H4 (cell line): ENCODE measurements at regions not wholly inside any gene's neighbourhood (a gene's known extent, or its start where the extent isn't known, plus 50 kb on each side); places are given as distances from the start of the nearest gene placed in this dataset.

ENCODE experiments used
- DNase-seq: peaks from one replicate; pipeline ENCODE4 v3.0.0-alpha.2; 2015; ENCODE audit warnings: low spot score

DNA sequence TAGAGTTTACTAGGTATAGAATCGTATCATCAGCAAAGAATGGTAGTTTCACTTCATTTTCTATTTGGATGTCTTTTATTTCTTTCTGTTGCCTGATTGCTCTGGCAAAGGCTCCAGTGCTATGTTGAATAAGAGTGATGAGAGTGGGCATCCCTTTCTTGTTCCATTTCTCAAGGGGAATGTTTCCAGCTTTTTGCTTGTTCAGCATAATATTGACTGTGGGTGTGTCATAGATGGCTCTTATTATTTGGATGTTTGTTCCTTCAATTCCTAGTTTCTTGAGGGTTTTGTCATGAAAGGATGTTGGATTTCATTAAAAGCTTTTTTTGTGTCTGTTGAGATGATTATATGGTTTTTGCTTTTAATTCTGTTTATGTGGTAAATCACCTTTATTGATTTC lies 1114.5 kb downstream of the RAPGEF2 start:
- no peak for DNase-seq

GRCh38 chr4:160224049-160224448 lies 1121.2 kb downstream of the RAPGEF2 start:
- no peak for DNase-seq

GRCh38 chr4:160233141-160233540 lies 1130.3 kb downstream of the RAPGEF2 start:
- no peak for DNase-seq

- DNase-seq = no peak
These were observed 1132.4 kb downstream of the RAPGEF2 start for GRCh38 chr4:160235285-160235684.

DNA sequence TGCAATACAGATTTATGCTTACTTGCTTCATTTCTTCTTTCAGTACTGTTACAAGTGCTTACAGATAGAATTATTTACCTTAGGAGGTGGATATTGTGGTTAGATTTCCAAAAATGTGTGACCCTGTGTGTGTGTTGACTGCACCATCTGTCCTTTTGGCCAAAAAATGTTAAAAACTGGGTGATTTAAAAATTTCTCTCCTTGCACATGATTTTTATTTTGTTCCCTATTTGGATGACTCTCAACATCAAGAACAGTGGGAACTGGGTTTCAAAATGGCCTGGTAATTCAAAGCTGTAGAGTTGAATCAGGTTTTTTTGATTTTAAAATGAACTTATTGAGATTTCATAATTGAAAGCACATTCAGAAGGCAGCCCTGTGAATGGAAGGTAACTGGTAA lies 1132.9 kb downstream of the RAPGEF2 start:
- DNase-seq = no peak

DNA sequence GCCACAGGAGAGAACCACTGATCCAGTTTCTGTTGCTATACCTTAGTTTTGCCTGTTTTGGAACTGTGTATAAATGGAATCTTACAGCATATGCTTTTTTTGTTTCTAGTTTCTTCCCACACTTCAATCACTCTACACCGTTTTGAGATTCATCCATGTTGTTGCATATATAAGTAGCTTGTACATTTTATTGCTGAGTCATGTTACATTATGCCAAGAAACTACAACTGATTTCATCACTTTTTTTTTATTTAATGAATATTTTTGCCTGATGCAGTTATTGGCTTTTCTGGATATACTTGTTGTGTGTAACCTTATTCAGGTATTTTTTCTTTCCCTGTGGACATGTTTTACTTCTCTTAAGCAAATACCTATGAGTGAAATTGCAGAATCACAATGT lies 1135.9 kb downstream of the RAPGEF2 start:
- peak; percentile 41 for DNase-seq

- no peak for DNase-seq
These were observed 1144.3 kb downstream of the RAPGEF2 start for GRCh38 chr4:160247091-160247656.

- DNase-seq = no peak
These were observed 1148.8 kb downstream of the RAPGEF2 start for GRCh38 chr4:160251522-160252170.

GRCh38 chr4:160257318-160257717 lies 1154.4 kb downstream of the RAPGEF2 start:
- DNase-seq = no peak

DNA sequence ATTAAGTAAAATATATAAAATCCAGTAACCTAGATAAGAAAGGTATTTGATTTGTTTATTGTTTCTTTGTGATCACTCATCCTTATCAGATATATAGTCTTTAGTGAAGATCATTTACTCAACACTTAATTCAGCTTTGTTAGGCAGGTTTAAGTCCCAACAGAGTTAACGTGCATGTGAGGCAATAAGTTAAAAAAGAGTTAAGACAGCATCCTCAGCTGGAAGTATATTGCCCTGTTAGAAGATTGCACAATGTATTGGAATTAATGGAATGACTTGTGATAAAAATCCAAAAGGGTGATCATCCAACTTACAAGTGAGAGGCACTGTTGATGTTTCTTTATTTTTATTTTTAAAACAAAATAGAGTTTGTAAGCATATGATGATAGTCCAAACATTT lies 1162.1 kb downstream of the RAPGEF2 start:
- no peak for DNase-seq

- DNase-seq = no peak
These were observed 1163.0 kb downstream of the RAPGEF2 start for GRCh38 chr4:160265836-160266235.

DNA sequence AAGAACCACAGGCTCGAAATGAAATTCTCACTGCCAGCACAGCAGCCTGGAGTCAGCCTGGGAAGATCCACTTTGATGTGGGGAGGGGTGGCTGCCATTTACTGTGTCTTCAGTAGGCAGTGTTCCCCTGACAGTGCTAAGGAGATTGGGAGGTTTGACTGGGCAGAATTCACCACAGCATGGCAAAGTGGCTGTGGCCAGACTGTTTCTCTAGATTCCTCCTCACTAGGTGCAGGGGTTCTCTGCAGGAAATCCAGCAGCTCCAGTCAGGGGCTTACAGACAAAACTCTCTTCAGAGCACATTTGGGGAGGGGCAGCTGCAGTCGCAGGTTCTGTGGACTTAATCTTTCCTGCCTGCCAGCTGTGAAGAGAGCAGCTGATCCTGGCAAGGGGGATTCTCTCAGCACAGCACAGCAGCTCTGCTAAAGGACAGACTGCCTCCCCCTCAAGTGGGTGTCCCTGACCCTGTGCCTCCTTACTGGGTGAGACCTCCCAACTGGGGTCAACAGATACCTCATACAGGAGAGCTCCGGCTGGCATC lies 1174.0 kb downstream of the RAPGEF2 start:
- no peak for DNase-seq

- DNase-seq = no peak
These were observed 1180.2 kb downstream of the RAPGEF2 start for GRCh38 chr4:160283081-160283480.

DNA sequence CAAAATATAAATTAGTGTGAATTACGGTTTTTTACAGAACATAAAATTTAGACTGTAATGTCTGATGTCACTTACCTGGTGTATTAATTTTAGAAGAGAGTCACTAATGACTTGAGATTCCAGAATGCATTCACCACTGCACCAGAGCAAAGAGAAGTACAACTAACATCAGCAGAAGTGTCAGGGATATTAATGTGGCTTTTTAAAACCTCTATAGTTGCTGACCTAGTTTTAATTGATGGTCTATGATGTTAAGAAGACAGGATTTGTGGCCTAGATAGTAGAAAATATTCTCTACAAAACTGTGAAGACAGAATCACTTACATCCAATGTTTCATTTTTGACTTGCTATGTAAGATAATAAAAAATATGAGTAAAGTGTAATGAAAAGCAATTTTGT lies 1181.6 kb downstream of the RAPGEF2 start:
- DNase-seq = no peak

DNA sequence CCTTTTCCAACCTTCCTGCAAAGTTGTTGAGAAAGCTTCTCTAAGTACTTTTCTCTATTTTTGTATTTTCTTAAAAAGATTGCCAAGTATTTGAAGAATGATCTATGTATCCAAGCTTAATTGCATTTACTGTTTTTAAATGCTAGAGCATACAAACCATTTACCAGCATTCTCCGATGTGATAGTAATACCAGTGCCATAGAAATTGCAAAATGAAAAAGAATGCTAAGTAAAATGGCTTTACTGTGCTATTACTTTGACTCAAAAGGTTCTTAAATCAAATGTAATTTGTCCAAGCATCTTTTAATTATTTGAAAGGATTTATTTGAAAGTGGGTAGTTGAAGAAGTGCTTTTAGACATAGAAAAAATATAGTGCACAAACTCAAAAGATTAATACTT lies 1183.2 kb downstream of the RAPGEF2 start:
- DNase-seq = no peak

DNA sequence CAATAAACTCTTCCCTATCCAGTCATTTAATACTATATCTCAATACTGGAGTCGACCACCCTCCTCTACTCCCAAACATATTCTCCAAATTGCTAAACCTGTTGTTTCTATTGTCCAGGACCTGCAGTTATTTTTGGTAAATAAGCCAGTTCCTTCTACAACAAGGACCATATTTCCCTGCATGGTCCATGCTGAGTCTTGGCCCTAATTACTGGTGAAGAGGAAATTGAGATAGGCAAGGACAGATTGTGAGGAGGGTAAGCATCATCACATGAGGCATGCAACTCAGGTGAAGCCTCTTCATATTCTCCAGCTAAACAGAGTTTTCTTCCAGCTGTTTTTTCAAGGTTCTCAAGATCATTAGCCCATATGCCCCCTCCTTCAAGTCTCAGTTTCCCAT lies 1193.6 kb downstream of the RAPGEF2 start:
- no peak for DNase-seq

DNA sequence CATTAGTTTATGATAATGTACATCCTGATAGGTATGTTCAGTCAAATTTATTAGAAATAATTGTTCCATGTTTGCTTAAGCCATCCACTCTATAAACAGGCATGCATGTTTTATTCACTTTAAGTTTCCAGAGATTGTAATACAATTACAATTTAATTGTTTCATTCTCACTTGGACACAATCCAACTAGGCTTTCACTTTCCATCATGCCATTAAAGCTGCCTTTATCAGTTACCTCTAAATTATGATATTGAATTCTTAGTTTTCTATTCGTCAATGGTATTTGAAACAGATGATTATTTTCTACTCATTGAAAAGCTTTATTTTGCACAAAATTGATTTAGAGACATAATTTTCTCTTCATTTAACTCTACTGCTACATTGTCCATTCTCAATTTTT lies 1196.3 kb downstream of the RAPGEF2 start:
- no peak for DNase-seq

GRCh38 chr4:160299608-160300007 lies 1196.7 kb downstream of the RAPGEF2 start:
- DNase-seq = no peak

- no peak for DNase-seq
These were observed 1213.2 kb downstream of the RAPGEF2 start for GRCh38 chr4:160316036-160316435.

GRCh38 chr4:160318567-160319220 lies 1215.8 kb downstream of the RAPGEF2 start:
- DNase-seq = no peak

DNA sequence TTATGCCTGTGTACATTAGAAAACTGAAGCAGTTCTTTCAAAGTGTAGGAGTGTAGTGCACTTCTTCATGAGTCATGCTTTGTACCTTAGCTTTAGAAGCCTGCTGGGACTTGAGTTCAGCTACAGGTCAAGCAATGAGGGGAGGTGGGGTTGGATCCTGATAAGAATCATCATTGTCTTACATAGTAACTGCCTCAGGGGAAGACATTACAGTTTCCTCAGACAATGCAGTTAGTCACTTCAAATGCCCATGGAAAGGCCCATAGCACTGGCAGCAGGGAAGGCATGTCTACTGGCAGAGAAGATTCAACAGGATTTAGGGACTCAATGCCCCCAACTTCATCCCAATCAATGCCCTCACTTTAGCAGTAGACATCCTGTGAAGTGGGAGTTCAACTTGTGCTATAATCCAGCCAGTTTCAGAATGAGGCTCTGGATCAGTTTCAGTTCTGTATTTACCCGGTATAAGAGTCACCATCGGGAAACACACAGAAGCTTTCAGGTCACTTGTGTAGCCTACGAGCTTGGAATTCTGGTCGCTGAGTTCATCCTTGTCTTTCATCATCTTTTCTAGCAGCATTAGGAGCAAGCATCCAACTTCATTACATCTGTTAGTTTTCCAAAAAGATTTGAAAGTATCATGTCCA lies 1216.5 kb downstream of the RAPGEF2 start:
- DNase-seq = peak; percentile 68

DNA sequence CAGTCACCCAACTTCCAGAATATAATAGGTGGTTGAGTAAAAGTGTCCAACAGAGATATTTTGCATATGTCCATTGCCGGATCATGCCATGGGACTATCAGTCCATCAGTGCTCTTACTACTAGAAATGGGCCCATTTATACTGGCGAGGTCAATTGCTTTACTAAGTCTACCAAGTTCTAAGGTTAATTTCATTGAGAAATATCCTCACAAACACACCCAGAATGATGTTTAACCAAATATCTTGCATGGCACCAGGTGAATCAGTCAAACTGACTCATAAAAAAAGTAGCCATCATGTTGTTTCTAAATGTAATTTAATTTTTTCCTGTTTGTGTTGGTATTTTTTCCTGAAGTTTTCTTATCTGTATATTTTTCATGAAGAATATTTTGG lies 1217.0 kb downstream of the RAPGEF2 start:
- no peak for DNase-seq

GRCh38 chr4:160326110-160326509 lies 1223.2 kb downstream of the RAPGEF2 start:
- DNase-seq = no peak
